ENCODE measurements at regions not wholly inside any gene's neighbourhood (a gene's known extent, or its start where the extent isn't known, plus 50 kb on each side); places are given as distances from the start of the nearest gene placed in this dataset.
"Not testable (repeated sequence)": the region's sequence is repeated elsewhere in the genome, so short reads cannot be mapped to it uniquely, and the experiment has no call there.

GRCh38 chr11:38711110-38711509, 2113.1 kb upstream of the RAG2 start:
- no peak overlapping the region for H3K4me3 ChIP-seq (ENCODE audit: low read length)
- H3K9me3 ChIP-seq (ENCODE audit: low read length) = no peaks in the 10 kb centered on the region
- H2AFZ ChIP-seq (ENCODE audit: low read depth, low read length) = no peak overlapping the region
- no peaks in the 10 kb centered on the region for H3K4me1 ChIP-seq (ENCODE audit: insufficient read depth, low read length)
- H3K36me3 ChIP-seq (ENCODE audit: insufficient read depth, low read length) = no peaks in the 10 kb centered on the region
- no peaks in the 10 kb centered on the region for H3K27me3 ChIP-seq (ENCODE audit: insufficient read depth, low read length)

GRCh38 chr11:38710262-38710661, 2112.2 kb upstream of the RAG2 start:
- Histone ChIP-seq H3K4me3 (ENCODE audit: low read length) (no peak overlapping the region), H3K27me3 (ENCODE audit: insufficient read depth, low read length) (no peaks in the 10 kb centered on the region), H3K36me3 (ENCODE audit: insufficient read depth, low read length) (no peaks in the 10 kb centered on the region)

GRCh38 chr11:38700111-38700510, 2102.1 kb upstream of the RAG2 start:
- H2AFZ ChIP-seq (ENCODE audit: low read depth, low read length) = no peak overlapping the region
- no peaks in the 10 kb centered on the region for H3K27me3 ChIP-seq (ENCODE audit: insufficient read depth, low read length)
- no peaks in the 10 kb centered on the region for H3K4me1 ChIP-seq (ENCODE audit: insufficient read depth, low read length)
- H3K36me3 ChIP-seq (ENCODE audit: insufficient read depth, low read length) = no peaks in the 10 kb centered on the region
- H3K4me3 ChIP-seq (ENCODE audit: low read length) = no peak overlapping the region
- H3K9me3 ChIP-seq (ENCODE audit: low read length) = no peaks in the 10 kb centered on the region

More at GRCh38 chr11:38710262-38710661, 2112.2 kb upstream of the RAG2 start:
- H3K9me3 ChIP-seq (ENCODE audit: low read length) = no peaks in the 10 kb centered on the region
- H2AFZ ChIP-seq (ENCODE audit: low read depth, low read length) = no peak overlapping the region
- H3K4me1 ChIP-seq (ENCODE audit: insufficient read depth, low read length) = no peaks in the 10 kb centered on the region

- H3K4me1 ChIP-seq (ENCODE audit: insufficient read depth, low read length) = no peaks in the 10 kb centered on the region
- H3K27me3 ChIP-seq (ENCODE audit: insufficient read depth, low read length) = no peaks in the 10 kb centered on the region
- H3K36me3 ChIP-seq (ENCODE audit: insufficient read depth, low read length) = no peaks in the 10 kb centered on the region
- no peak overlapping the region for H2AFZ ChIP-seq (ENCODE audit: low read depth, low read length)
- no peaks in the 10 kb centered on the region for H3K9me3 ChIP-seq (ENCODE audit: low read length)
- no peak overlapping the region for H3K4me3 ChIP-seq (ENCODE audit: low read length)
These were observed 2095.3 kb upstream of the RAG2 start for GRCh38 chr11:38693306-38693705.

- not testable (repeated sequence) for H3K4me1 ChIP-seq (ENCODE audit: insufficient read depth, low read length); H3K27me3 ChIP-seq (ENCODE audit: insufficient read depth, low read length); H3K4me3 ChIP-seq (ENCODE audit: low read length); H2AFZ ChIP-seq (ENCODE audit: low read depth, low read length); H3K36me3 ChIP-seq (ENCODE audit: insufficient read depth, low read length); H3K9me3 ChIP-seq (ENCODE audit: low read length)
These were observed 2092.2 kb upstream of the RAG2 start for GRCh38 chr11:38690211-38690610.

GRCh38 chr11:38687008-38687407, 2089.0 kb upstream of the RAG2 start:
- no peaks in the 10 kb centered on the region for H3K27me3 ChIP-seq (ENCODE audit: insufficient read depth, low read length)
- H3K9me3 ChIP-seq (ENCODE audit: low read length) = no peaks in the 10 kb centered on the region
- H3K4me1 ChIP-seq (ENCODE audit: insufficient read depth, low read length) = no peaks in the 10 kb centered on the region
- no peak overlapping the region for H3K4me3 ChIP-seq (ENCODE audit: low read length)
- no peaks in the 10 kb centered on the region for H3K36me3 ChIP-seq (ENCODE audit: insufficient read depth, low read length)
- H2AFZ ChIP-seq (ENCODE audit: low read depth, low read length) = no peak overlapping the region

GRCh38 chr11:38683484-38683883, 2085.4 kb upstream of the RAG2 start:
- no peaks in the 10 kb centered on the region for H3K4me1 ChIP-seq (ENCODE audit: insufficient read depth, low read length)
- H3K4me3 ChIP-seq (ENCODE audit: low read length) = no peak overlapping the region
- no peaks in the 10 kb centered on the region for H3K36me3 ChIP-seq (ENCODE audit: insufficient read depth, low read length)
- H3K9me3 ChIP-seq (ENCODE audit: low read length) = no peaks in the 10 kb centered on the region
- H3K27me3 ChIP-seq (ENCODE audit: insufficient read depth, low read length) = no peaks in the 10 kb centered on the region
- no peak overlapping the region for H2AFZ ChIP-seq (ENCODE audit: low read depth, low read length)

- Histone ChIP-seq H3K27me3 (ENCODE audit: insufficient read depth, low read length) (no peaks in the 10 kb centered on the region), H3K4me3 (ENCODE audit: low read length) (no peak overlapping the region), H3K4me1 (ENCODE audit: insufficient read depth, low read length) (no peaks in the 10 kb centered on the region), H2AFZ (ENCODE audit: low read depth, low read length) (no peak overlapping the region), H3K9me3 (ENCODE audit: low read length) (no peaks in the 10 kb centered on the region), H3K36me3 (ENCODE audit: insufficient read depth, low read length) (no peaks in the 10 kb centered on the region)
These were observed 2082.7 kb upstream of the RAG2 start for GRCh38 chr11:38680746-38681145.

GRCh38 chr11:38680166-38680565, 2082.1 kb upstream of the RAG2 start:
- H3K27me3 ChIP-seq (ENCODE audit: insufficient read depth, low read length) = no peaks in the 10 kb centered on the region
- no peaks in the 10 kb centered on the region for H3K9me3 ChIP-seq (ENCODE audit: low read length)
- no peaks in the 10 kb centered on the region for H3K4me1 ChIP-seq (ENCODE audit: insufficient read depth, low read length)
- H3K4me3 ChIP-seq (ENCODE audit: low read length) = no peak overlapping the region
- H3K36me3 ChIP-seq (ENCODE audit: insufficient read depth, low read length) = no peaks in the 10 kb centered on the region
- no peak overlapping the region for H2AFZ ChIP-seq (ENCODE audit: low read depth, low read length)

- H2AFZ ChIP-seq (ENCODE audit: low read depth, low read length) = no peak overlapping the region
- no peaks in the 10 kb centered on the region for H3K36me3 ChIP-seq (ENCODE audit: insufficient read depth, low read length)
- no peaks in the 10 kb centered on the region for H3K4me1 ChIP-seq (ENCODE audit: insufficient read depth, low read length)
- H3K4me3 ChIP-seq (ENCODE audit: low read length) = no peak overlapping the region
- no peaks in the 10 kb centered on the region for H3K27me3 ChIP-seq (ENCODE audit: insufficient read depth, low read length)
- H3K9me3 ChIP-seq (ENCODE audit: low read length) = no peaks in the 10 kb centered on the region
These were observed 2074.4 kb upstream of the RAG2 start for GRCh38 chr11:38672445-38672844.

GRCh38 chr11:38667359-38667758, 2069.3 kb upstream of the RAG2 start:
- Histone ChIP-seq H2AFZ (ENCODE audit: low read depth, low read length) (no peak overlapping the region), H3K4me1 (ENCODE audit: insufficient read depth, low read length) (no peaks in the 10 kb centered on the region), H3K9me3 (ENCODE audit: low read length) (no peaks in the 10 kb centered on the region), H3K27me3 (ENCODE audit: insufficient read depth, low read length) (no peaks in the 10 kb centered on the region), H3K4me3 (ENCODE audit: low read length) (no peak overlapping the region), H3K36me3 (ENCODE audit: insufficient read depth, low read length) (no peaks in the 10 kb centered on the region)

- Histone ChIP-seq H2AFZ (ENCODE audit: low read depth, low read length) (no peak overlapping the region), H3K36me3 (ENCODE audit: insufficient read depth, low read length) (no peaks in the 10 kb centered on the region), H3K4me3 (ENCODE audit: low read length) (no peak overlapping the region), H3K4me1 (ENCODE audit: insufficient read depth, low read length) (no peaks in the 10 kb centered on the region), H3K27me3 (ENCODE audit: insufficient read depth, low read length) (no peaks in the 10 kb centered on the region), H3K9me3 (ENCODE audit: low read length) (no peaks in the 10 kb centered on the region)
These were observed 2050.6 kb upstream of the RAG2 start for GRCh38 chr11:38648604-38649003.

- Histone ChIP-seq H3K4me1 (ENCODE audit: insufficient read depth, low read length) (no peaks in the 10 kb centered on the region), H3K4me3 (ENCODE audit: low read length) (no peak overlapping the region)
These were observed 2048.3 kb upstream of the RAG2 start for GRCh38 chr11:38646382-38646781.

GRCh38 chr11:38640854-38641253, 2042.8 kb upstream of the RAG2 start:
- no peak overlapping the region for H3K4me3 ChIP-seq (ENCODE audit: low read length)
- no peaks in the 10 kb centered on the region for H3K4me1 ChIP-seq (ENCODE audit: insufficient read depth, low read length)
- H2AFZ ChIP-seq (ENCODE audit: low read depth, low read length) = no peak overlapping the region
- H3K27me3 ChIP-seq (ENCODE audit: insufficient read depth, low read length) = no peaks in the 10 kb centered on the region
- H3K9me3 ChIP-seq (ENCODE audit: low read length) = no peaks in the 10 kb centered on the region
- H3K36me3 ChIP-seq (ENCODE audit: insufficient read depth, low read length) = no peaks in the 10 kb centered on the region

More at GRCh38 chr11:38646382-38646781, 2048.3 kb upstream of the RAG2 start:
- H3K36me3 ChIP-seq (ENCODE audit: insufficient read depth, low read length) = no peaks in the 10 kb centered on the region
- H3K9me3 ChIP-seq (ENCODE audit: low read length) = no peaks in the 10 kb centered on the region
- no peaks in the 10 kb centered on the region for H3K27me3 ChIP-seq (ENCODE audit: insufficient read depth, low read length)
- no peak overlapping the region for H2AFZ ChIP-seq (ENCODE audit: low read depth, low read length)
